Lower leg skin (tissue), 3 donors: ENCODE measurements at regions not wholly inside any gene's neighbourhood (a gene's known extent, or its start where the extent isn't known, plus 50 kb on each side); places are given as distances from the start of the nearest gene placed in this dataset.

Experiments used
- CTCF ChIP-seq, 3 donors: fragments of 450-650 bp; IDR thresholded peaks; one replicate each; pipeline ENCODE4 v1.5.1; 2016; ENCODE audit warnings: antibody characterized with exemption in 3 of 3, mild to moderate bottlenecking in 3 of 3, moderate library complexity in 2 of 3
- POLR2A ChIP-seq, 2 donors: fragments of 450-650 bp; IDR thresholded peaks; one replicate each; pipeline ENCODE4 v1.6.1; 2016 to 2017; ENCODE audit warnings: antibody characterized with exemption in 2 of 2, mild to moderate bottlenecking in 1 of 2, moderate library complexity in 1 of 2

- TF ChIP-seq CTCF (IDR thresholded peaks at IDR 0.05), result no peak
- TF ChIP-seq POLR2A (IDR thresholded peaks at IDR 0.05), result no peak
Observed at GRCh38 chr2:8009010-8009597, 672.8 kb upstream of the ID2 start.
